Colonic mucosa (tissue), 4 donors: ENCODE measurements at regions not wholly inside any gene's neighbourhood (a gene's known extent, or its start where the extent isn't known, plus 50 kb on each side); places are given as distances from the start of the nearest gene placed in this dataset.

Experiments used
- DNase-seq: peaks from one replicate; pipeline ENCODE4 v3.0.0-alpha.2; 2020
- H3K27ac ChIP-seq: fragments of 200-600 bp; one replicate; pipeline ENCODE4 v1.8.0; 2021
- H3K27me3 ChIP-seq: fragments of 200-600 bp; one replicate; pipeline ENCODE4 v1.8.0; 2021
- H3K36me3 ChIP-seq: fragments of 200-600 bp; one replicate; pipeline ENCODE4 v1.8.0; 2021
- H3K4me1 ChIP-seq: fragments of 200-600 bp; one replicate; pipeline ENCODE4 v1.8.0; 2021; ENCODE audit warnings: mild to moderate bottlenecking
- H3K4me3 ChIP-seq: fragments of 200-600 bp; one replicate; pipeline ENCODE4 v1.8.0; 2021
- H3K9ac ChIP-seq, 2 donors: one replicate each; pipeline ENCODE4 v1.7.0; 2013; ENCODE audit warnings: control low read depth in 2 of 2, low read depth in 2 of 2, low read length in 2 of 2
- H3K9me3 ChIP-seq: fragments of 200-600 bp; one replicate; pipeline ENCODE4 v1.8.0; 2021
- CTCF ChIP-seq: fragments of 200-600 bp; IDR thresholded peaks from one replicate; pipeline ENCODE4 v1.8.0; 2022; ENCODE audit warnings: antibody characterized with exemption, mild to moderate bottlenecking
- intact Hi-C: fragments of 100-400 bp; cut with DNase I; formaldehyde crosslinking; loops from one replicate; pipeline ENCODE4 v1.14.1; 2022
- donor health status: healthy.
- donor health status: DM: no; HTN: no; CAD: no.
- donor health status: DM: no; HTN: no; CAD: no.

- intact Hi-C loops: no loop called here
- H3K4me1 ChIP-seq: no peaks in the 10 kb centered on the region
- DNase-seq: no peak
- TF ChIP-seq CTCF: no peak
- H3K4me3 ChIP-seq: no peak overlapping the region
- H3K27me3 ChIP-seq: no peaks in the 10 kb centered on the region
- no peaks in the 10 kb centered on the region for H3K9me3 ChIP-seq
- no peak overlapping the region for H3K27ac ChIP-seq
- H3K36me3 ChIP-seq: no peaks in the 10 kb centered on the region
- H3K9ac ChIP-seq: no peak overlapping the region
Measured at GRCh38 chr4:42339935-42340406, 57.3 kb upstream of the SHISA3 start.

- Histone ChIP-seq H3K27ac (no peak overlapping the region), H3K9me3 (no peaks in the 10 kb centered on the region), H3K9ac (no peak overlapping the region), H3K4me3 (no peak overlapping the region), H3K36me3 (no peaks in the 10 kb centered on the region), H3K4me1 (no peaks in the 10 kb centered on the region), H3K27me3 (no peaks in the 10 kb centered on the region)
- intact Hi-C loops: no loop called here
- no peak for DNase-seq
- no peak for TF ChIP-seq CTCF
Measured at GRCh38 chr4:42341518-42342026, 55.7 kb upstream of the SHISA3 start.

GRCh38 chr4:42342459-42342858 is 54.8 kb upstream of the SHISA3 start:
- no peak for TF ChIP-seq CTCF
- Histone ChIP-seq H3K27ac (no peak overlapping the region), H3K36me3 (no peaks in the 10 kb centered on the region), H3K4me3 (no peak overlapping the region), H3K4me1 (no peaks in the 10 kb centered on the region), H3K9me3 (no peaks in the 10 kb centered on the region), H3K9ac (no peak overlapping the region), H3K27me3 (no peaks in the 10 kb centered on the region)
- intact Hi-C loops: no loop called here
- DNase-seq: no peak

GRCh38 chr4:42344309-42344708 is 53.0 kb upstream of the SHISA3 start:
- Histone ChIP-seq H3K9ac (no peak overlapping the region), H3K36me3 (no peaks in the 10 kb centered on the region), H3K4me3 (no peak overlapping the region), H3K27me3 (no peaks in the 10 kb centered on the region), H3K9me3 (no peaks in the 10 kb centered on the region), H3K27ac (no peak overlapping the region), H3K4me1 (no peaks in the 10 kb centered on the region)
- no peak for TF ChIP-seq CTCF
- intact Hi-C loops: no loop called here
- DNase-seq: no peak

GRCh38 chr4:42344749-42345148 is 52.5 kb upstream of the SHISA3 start:
- H3K9me3 ChIP-seq: no peaks in the 10 kb centered on the region
- no peak for TF ChIP-seq CTCF
- no peak overlapping the region for H3K9ac ChIP-seq
- no peak overlapping the region for H3K4me3 ChIP-seq
- intact Hi-C loops: no loop called here
- DNase-seq: no peak
- H3K27me3 ChIP-seq: no peaks in the 10 kb centered on the region
- no peak overlapping the region for H3K27ac ChIP-seq
- H3K36me3 ChIP-seq: no peaks in the 10 kb centered on the region
- H3K4me1 ChIP-seq: no peaks in the 10 kb centered on the region
